Thyroid gland (tissue), 4 donors: ENCODE measurements at regions not wholly inside any gene's neighbourhood (a gene's known extent, or its start where the extent isn't known, plus 50 kb on each side); places are given as distances from the start of the nearest gene placed in this dataset.

ENCODE experiments used
- POLR2A ChIP-seq, 2 donors: fragments of 450-650 bp; IDR thresholded peaks; one replicate each; pipeline ENCODE4 v1.6.1; 2017; ENCODE audit warnings: antibody characterized with exemption in 2 of 2, mild to moderate bottlenecking in 2 of 2, moderate library complexity in 1 of 2
- TF ChIP-seq, protein P1 (sequence below), 6 experiments: fragments of 200-600 bp in 3 of 6; fragments of 450-650 bp in 3 of 6; sonication (generic) in 3 of 6; IDR thresholded peaks; one replicate each; pipeline ENCODE4 v1.5.1; 2016 to 2019; ENCODE audit warnings: antibody characterized with exemption in 6 of 6, mild to moderate bottlenecking in 2 of 6, inconsistent platforms in 1 of 6, moderate library complexity in 1 of 6

DNA sequence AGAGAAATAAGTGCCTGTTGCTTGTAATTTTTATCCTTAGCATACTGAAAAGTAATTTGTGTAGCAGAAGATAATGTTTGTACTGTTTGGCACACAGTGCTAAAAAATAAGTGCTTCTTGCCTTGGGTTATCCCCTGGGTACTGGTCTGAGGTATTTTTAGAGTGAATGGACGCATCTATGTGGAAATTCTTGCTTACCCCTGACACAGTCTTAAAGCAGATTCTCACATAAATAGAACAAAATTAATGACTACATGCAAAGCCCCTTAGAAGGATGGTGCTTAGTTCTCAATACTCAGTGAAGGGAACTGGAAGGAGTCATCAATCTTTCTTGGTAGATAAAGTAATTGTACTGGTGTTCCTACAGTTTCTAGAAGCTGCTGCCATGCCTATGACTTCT, 548.6 kb downstream of the ARL4A start:
- TF ChIP-seq, protein P1, sequence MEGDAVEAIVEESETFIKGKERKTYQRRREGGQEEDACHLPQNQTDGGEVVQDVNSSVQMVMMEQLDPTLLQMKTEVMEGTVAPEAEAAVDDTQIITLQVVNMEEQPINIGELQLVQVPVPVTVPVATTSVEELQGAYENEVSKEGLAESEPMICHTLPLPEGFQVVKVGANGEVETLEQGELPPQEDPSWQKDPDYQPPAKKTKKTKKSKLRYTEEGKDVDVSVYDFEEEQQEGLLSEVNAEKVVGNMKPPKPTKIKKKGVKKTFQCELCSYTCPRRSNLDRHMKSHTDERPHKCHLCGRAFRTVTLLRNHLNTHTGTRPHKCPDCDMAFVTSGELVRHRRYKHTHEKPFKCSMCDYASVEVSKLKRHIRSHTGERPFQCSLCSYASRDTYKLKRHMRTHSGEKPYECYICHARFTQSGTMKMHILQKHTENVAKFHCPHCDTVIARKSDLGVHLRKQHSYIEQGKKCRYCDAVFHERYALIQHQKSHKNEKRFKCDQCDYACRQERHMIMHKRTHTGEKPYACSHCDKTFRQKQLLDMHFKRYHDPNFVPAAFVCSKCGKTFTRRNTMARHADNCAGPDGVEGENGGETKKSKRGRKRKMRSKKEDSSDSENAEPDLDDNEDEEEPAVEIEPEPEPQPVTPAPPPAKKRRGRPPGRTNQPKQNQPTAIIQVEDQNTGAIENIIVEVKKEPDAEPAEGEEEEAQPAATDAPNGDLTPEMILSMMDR (IDR thresholded peaks at IDR 0.05) = no peak
- TF ChIP-seq POLR2A (IDR thresholded peaks at IDR 0.05) = no peak
